ENCODE measurements at regions not wholly inside any gene's neighbourhood (a gene's known extent, or its start where the extent isn't known, plus 50 kb on each side); places are given as distances from the start of the nearest gene placed in this dataset.

GRCh38 chr2:228796386-228796785 is 474.7 kb downstream of the PID1 start:
- DNase-seq (ENCODE audit: low spot score, unreplicated experiment): no peak
- Mint-ChIP-seq H3K27ac (no peak overlapping the region), H3K36me3 (ENCODE audit: insufficient read depth) (no peaks in the 10 kb centered on the region), H3K9me3 (ENCODE audit: low read depth) (no peaks in the 10 kb centered on the region), H3K4me3 (ENCODE audit: low read depth) (no peak overlapping the region), H3K27me3 (peaks cover 3% of the 10 kb centered on the region), H3K4me1 (ENCODE audit: low read depth) (no peaks in the 10 kb centered on the region)
- TF ChIP-seq CTCF (IDR thresholded peaks at IDR 0.05; ENCODE audit: unreplicated experiment): no peak

GRCh38 chr2:228793116-228793515 is 478.0 kb downstream of the PID1 start:
- peaks cover 3% of the 10 kb centered on the region for H3K27me3 Mint-ChIP-seq
- no peak for TF ChIP-seq CTCF (IDR thresholded peaks at IDR 0.05; ENCODE audit: unreplicated experiment)
- no peaks in the 10 kb centered on the region for H3K9me3 Mint-ChIP-seq (ENCODE audit: low read depth)
- H3K4me1 Mint-ChIP-seq (ENCODE audit: low read depth): no peaks in the 10 kb centered on the region
- no peaks in the 10 kb centered on the region for H3K36me3 Mint-ChIP-seq (ENCODE audit: insufficient read depth)
- H3K4me3 Mint-ChIP-seq (ENCODE audit: low read depth): no peak overlapping the region
- DNase-seq (ENCODE audit: low spot score, unreplicated experiment): no peak
- H3K27ac Mint-ChIP-seq: no peak overlapping the region

- TF ChIP-seq CTCF (IDR thresholded peaks at IDR 0.05; ENCODE audit: unreplicated experiment): no peak
- Mint-ChIP-seq H3K36me3 (ENCODE audit: insufficient read depth) (no peaks in the 10 kb centered on the region), H3K27me3 (peaks cover 2% of the 10 kb centered on the region), H3K4me1 (ENCODE audit: low read depth) (no peaks in the 10 kb centered on the region), H3K27ac (no peak overlapping the region), H3K4me3 (ENCODE audit: low read depth) (no peak overlapping the region), H3K9me3 (ENCODE audit: low read depth) (no peaks in the 10 kb centered on the region)
- no peak for DNase-seq (ENCODE audit: low spot score, unreplicated experiment)
These were observed 484.2 kb downstream of the PID1 start for GRCh38 chr2:228786901-228787300.

GRCh38 chr2:228782281-228782680 is 488.8 kb downstream of the PID1 start:
- Mint-ChIP-seq H3K9me3 (ENCODE audit: low read depth) (no peaks in the 10 kb centered on the region), H3K36me3 (ENCODE audit: insufficient read depth) (no peaks in the 10 kb centered on the region), H3K4me1 (ENCODE audit: low read depth) (peaks cover 2% of the 10 kb centered on the region), H3K27me3 (peaks cover 5% of the 10 kb centered on the region), H3K4me3 (ENCODE audit: low read depth) (no peak overlapping the region), H3K27ac (no peak overlapping the region)
- DNase-seq (ENCODE audit: low spot score, unreplicated experiment): no peak
- TF ChIP-seq CTCF (IDR thresholded peaks at IDR 0.05; ENCODE audit: unreplicated experiment): no peak

GRCh38 chr2:228777855-228778355 is 493.2 kb downstream of the PID1 start:
- TF ChIP-seq CTCF (IDR thresholded peaks at IDR 0.05; ENCODE audit: unreplicated experiment): no peak
- peaks cover 3% of the 10 kb centered on the region for H3K27me3 Mint-ChIP-seq
- no peak for DNase-seq (ENCODE audit: low spot score, unreplicated experiment)
- peaks cover 2% of the 10 kb centered on the region for H3K4me1 Mint-ChIP-seq (ENCODE audit: low read depth)
- H3K36me3 Mint-ChIP-seq (ENCODE audit: insufficient read depth): no peaks in the 10 kb centered on the region
- no peak overlapping the region for H3K4me3 Mint-ChIP-seq (ENCODE audit: low read depth)
- H3K27ac Mint-ChIP-seq: peak overlapping the region; percentile 42
- H3K9me3 Mint-ChIP-seq (ENCODE audit: low read depth): no peaks in the 10 kb centered on the region

Measured in progenitor cell of endocrine pancreas (in vitro differentiated cells).